Embryonic facial prominence (tissue), 1 donor: ENCODE measurements at regions not wholly inside any gene's neighbourhood (a gene's known extent, or its start where the extent isn't known, plus 50 kb on each side); places are given as distances from the start of the nearest gene placed in this dataset.
"Not testable (repeated sequence)": the region's sequence is repeated elsewhere in the genome, so short reads cannot be mapped to it uniquely, and the experiment has no call there.

Source experiments
- DNase-seq: peaks from one replicate; pipeline ENCODE4 v3.0.0-alpha.2; 2016; ENCODE audit errors: extremely low spot score

DNA sequence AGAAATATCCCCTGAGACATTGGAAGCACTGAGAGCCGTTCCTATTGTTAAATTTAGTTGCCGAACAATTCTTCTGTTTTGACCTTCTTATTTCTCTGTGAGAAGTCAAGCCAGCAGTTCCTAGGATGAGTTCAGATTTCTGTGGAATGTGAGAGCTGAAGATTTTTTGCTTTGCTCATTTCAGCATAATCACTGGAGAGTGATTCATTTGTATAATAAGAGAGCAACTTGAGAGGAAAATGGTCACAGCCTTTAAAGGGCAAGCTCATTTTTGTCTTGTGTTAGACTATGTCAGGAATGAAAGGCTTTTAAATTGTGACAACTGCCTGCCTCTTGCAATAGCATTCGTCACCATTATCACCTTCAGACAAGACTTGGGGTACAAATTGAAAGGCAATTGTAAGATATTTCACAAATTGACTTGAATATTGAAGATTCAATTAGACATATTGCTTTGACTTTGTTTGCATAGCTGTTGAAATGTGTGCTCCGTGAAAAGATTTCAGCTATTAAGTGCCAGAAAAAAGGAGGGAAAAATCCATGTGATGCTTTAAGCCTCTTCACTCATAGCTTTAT lies 900.0 kb upstream of the GOT2 start:
- DNase-seq: no peak

DNA sequence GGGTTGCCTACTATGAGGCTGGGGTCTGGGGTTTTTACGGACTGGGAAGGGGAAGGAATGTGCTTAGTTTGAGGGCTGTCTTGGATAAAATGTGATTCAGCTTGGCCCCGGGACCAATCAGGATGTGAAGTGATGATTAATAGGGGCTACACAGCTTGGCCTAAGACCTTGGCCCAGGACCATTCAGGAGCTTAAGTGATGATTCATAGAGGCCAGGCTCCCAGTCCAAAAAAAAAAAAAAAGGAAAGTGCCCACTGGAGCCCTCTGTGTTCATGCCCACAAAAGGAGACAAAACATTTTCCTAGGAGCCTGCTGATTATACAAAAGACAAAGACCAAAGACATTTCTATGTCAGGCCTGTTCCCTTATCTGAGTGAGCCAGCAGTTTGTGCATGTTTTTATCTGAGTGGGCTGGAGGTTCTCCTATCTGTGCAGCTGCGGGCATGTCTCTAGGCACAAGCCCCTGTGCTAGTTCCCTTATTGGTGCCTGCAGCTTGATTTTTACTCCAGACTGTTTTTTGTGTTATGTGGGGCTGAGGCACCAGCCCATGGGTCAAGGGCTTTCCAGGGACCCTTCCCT lies 898.2 kb upstream of the GOT2 start:
- no peak for DNase-seq

DNA sequence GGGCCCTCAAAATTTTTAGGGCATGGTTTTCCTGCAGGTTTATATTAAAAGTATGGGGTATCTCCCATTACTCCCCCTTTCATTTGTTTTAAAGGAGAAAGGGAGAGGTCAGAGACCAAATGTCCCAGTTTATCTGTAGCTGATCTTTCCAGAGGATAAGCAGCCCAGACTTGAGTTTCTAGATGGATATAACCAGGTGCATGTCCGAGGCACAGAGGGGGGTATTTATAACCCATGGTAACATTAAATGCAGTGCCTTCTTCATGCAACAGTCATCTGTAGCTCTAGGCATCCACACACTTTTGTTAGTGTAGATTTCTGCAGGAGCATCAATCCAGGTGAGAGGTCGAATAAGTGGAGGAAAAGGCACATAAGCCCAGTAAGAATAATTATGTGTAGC lies 890.3 kb upstream of the GOT2 start:
- not testable (repeated sequence) for DNase-seq

DNA sequence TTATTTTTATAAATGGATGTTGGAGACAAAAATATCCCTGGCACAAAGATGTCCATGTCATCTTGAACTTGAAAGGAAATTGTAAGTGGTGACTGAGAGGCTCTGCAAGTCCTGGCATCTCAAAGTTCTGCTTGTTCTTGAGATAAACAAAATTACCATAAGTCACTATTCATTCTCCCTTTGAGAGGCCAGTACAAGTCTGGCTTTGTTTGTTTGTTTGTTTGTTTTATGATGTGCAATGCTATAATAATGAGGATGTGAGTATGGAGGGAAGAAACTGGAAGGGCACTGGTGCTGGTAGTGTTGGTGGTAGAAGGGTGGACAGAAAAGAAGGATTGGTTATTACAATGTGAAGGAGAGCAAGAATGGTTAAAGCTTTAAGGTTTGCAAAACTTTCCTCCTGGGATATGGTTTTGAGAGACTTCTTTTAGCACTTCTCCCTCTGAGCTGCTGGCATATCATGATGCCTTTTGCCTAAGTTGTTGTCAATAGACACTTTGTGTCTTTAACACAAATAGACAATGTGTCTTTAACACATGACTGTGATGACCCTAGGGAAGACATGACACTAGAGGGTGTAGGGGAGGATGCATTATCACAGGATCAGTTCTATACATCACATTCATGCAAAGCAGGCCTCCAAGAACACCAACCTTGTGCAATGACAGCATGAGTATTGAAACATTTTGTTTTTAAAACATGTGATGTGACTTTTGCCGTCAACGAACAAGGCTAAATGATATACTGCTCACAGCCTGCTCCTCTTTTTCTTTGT lies 880.5 kb upstream of the GOT2 start:
- DNase-seq: no peak

DNA sequence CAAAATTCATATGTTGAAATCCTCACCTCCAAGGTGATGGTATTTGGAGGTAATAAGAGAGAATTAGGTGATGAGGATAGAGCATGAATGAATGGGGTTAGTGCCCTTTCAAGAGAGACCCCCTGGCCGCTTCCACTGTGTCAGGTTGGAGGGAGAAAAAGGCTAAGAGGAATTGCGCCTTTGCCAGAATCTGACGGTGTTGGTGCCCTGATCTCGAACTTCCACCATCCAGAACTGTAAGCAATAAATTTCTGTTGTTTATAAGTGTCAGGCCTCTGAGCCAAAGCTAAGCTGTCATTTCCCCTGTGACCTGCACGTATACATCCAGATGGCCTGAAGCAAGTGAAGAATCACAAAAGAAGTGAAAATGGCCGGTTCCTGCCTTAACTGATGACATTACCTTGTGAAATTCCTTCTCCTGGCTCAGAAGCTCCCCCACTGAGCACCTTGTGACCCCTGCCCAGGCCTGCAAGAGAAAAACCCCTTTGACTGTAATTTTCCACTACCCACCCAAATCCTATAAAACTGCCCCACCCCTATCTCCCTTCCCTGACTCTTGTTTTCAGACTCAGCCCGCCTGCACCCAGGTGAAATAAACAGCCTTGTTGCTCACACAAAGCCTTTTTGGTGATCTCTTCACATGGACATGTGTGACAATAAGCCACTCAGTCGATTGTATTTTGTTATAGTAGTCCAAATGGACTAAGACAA lies 878.9 kb upstream of the GOT2 start:
- DNase-seq: not testable (repeated sequence)

DNA sequence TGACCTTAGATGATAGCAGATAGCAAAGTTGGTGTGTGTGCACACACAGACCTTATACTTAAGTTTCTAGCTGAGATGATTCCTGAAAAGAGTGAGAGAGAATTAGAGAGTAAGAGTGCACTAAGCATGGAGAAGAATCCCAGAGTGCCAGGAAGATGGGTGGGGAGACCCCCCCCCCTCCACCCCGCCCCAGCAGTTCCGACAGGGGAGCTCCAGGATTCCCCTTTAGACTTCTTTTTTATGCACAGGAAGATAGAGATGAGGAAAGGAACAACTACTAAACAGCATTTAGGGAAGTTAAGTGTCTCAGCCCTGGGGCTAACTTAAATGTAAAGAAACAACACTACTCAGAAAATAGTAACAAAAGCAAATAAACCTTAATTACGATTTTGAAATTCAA lies 878.0 kb upstream of the GOT2 start:
- DNase-seq: no peak

DNA sequence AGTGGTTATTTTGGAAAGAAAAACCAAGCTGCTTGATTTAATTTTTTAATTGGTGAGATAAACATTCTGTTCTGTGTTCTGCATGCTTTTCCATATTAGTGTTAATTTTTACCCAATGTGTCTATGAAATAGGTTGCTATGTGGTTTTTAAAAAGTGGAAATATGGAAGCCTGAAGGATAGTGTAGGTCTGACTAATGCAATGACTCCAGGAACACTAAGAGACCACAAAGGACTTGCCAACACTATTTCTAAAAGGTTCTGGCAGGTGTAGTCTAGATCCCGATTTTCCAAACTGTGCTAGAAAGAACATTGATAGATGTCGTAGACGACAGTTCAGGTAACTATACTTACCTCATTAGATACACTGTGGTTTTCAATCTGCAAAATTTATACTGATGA lies 877.4 kb upstream of the GOT2 start:
- DNase-seq: no peak

DNA sequence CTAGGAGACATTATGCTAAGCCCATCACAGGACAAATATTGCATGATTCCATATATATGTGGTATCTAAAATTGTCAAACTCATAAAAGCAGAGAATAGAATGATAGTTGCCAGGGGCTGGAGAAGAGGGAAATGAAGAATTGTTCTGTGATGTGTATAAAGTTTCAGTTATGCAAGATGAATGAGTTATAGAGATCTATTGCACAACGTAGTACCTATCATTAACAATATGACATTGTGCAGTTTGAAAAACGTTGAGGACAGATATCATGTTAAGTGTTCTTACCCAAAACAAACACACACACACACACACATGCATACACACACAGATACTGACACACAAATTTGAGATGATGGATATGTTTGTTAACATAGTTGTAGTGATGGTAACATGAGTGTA lies 871.6 kb upstream of the GOT2 start:
- DNase-seq: no peak

DNA sequence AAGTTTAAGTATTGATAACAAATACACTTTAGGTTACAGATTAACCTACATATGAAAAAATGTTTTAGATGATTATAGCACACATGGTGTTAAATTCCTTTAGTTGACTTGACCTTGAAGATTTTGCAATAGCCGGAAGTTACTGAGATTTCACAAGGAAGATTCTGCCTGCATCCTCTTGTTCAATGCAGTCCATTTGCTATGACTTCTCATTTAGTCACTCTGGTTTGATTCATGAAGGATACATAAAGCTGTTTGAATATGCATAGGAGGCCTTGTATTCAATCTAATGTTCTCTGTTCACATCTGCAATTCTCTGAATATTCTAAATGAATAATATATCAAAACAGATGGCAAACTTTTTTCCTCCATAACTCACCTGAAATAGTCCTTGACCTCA lies 870.2 kb upstream of the GOT2 start:
- no peak for DNase-seq

DNA sequence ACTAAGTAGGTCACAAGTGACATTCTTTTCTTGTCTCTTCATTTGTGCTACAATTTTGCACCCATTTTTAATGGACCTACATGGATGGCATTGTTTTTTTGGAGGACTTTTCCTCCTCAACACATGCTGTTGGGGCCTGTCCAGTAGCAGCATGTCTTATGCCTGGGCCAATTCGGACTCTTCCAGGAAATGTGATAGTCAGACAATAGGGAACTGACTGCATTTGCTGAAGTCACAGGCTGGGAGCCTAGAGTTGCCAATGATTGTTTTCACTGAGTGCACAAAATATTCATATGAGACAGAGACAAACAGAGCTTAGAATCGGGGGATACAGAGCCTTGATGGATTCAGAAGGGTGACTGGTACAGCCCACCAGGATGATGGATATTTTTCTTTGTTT lies 867.3 kb upstream of the GOT2 start:
- DNase-seq: no peak

DNA sequence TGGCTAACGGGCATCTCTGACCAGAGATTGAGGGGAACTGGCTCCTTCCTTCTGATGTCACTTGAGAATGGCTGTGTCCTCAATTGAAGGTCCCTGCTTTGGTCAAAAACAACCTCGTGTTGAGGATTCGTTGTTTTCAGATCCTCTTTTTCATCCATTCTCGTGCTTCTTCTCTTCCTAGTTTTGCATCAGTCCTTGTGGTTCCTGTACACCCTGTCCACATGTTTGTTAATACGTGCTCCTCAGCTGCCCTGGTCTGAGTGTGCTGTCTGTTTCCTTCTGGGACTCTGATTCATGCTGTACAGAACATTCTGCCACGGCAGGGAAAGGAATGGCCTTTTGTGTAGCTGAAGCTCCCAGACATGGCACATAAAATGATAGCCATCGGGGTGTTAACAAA lies 863.2 kb upstream of the GOT2 start:
- DNase-seq: no peak

DNA sequence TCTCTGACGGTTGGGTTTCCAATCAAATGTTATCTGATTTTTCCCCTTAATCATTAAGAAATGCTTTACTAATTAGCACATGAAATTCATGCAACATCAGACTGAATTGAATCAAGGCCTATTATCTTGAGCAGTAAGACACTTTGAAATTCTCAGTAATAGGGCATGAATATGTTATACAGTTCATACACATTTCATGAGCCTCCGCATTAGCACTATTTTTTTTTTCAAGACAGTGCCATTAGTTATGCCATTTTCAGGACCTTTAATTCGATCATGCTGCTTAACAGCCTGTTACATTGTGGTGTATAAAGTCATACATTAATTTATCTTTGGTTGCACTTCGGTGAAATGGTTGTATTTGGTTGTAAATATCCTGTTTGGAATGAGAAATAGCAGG lies 862.6 kb upstream of the GOT2 start:
- DNase-seq: no peak

DNA sequence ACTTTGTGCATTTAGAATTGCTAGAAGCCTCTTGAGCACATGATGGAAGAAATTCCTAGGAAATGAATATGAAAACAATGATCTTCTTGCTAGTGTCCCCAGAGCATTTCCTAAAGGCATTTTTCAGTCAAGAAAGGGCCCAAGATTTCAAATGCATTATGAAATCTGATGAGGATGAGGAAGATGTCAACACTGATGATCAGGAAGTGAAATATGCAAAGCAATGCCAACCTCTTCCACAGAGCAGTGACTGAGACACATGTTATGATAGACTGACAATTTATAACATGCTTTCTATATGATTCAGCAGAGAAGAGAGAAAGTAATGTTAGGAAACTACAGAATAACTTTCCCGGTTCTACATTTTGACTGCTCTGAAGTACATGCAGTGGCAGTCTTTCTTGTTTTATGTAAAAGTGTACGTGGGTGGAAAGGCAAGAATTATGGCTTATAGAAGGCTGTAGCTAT lies 859.1 kb upstream of the GOT2 start:
- no peak for DNase-seq

DNA sequence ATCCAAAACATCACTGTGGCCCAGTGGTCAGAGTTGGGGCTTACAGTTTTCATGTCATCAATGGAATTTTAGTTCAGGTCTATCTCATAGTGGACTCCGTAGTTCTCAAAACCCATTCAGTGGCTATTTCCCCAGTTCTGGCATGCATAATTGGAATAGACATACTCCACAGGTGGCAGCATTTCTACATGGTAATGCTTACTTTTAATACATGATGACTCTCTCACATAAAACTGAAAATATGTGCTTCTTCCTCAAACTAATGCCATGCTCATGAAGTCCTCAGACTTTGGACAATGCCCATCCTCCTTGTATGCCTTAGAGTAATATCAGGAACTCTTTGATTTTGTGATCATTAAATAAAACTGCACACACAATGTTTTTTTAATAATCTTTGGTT lies 857.4 kb upstream of the GOT2 start:
- no peak for DNase-seq

DNA sequence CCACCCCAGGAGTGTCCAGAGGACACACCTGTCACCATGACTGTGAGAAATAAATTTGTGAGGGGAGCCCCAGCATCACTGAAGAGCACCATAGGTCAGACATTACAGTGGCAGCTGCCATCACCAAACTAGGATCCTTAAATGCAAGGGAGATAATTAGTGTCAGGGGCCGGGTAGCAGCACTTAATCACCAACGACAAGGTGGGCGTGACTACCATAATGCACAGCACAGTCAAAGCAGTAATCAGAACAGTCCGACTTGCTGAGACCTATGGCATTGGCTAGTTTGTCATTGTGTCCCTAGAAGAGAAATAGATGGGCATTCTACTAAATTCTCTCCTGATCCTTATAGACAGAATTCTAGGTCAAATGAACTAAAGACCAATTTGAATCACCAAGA lies 856.7 kb upstream of the GOT2 start:
- no peak for DNase-seq

DNA sequence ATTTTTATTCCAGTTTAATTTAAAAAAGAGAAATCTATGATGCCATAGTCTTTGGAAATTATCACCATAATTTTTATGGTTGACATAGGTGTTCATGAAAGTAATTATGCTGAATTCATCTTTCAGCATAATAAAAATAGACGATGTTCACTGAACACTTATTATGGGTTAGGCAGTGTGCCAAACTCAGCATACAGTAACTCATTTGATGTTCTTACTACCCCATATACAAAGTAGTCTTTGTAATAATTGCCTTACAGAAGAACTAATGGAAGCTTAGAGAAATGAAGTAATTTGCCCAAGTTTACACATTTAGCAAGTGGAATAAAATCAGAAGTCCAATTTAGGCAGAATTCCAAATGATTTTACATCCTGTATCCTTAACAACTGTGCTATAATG lies 852.2 kb upstream of the GOT2 start:
- DNase-seq: no peak

DNA sequence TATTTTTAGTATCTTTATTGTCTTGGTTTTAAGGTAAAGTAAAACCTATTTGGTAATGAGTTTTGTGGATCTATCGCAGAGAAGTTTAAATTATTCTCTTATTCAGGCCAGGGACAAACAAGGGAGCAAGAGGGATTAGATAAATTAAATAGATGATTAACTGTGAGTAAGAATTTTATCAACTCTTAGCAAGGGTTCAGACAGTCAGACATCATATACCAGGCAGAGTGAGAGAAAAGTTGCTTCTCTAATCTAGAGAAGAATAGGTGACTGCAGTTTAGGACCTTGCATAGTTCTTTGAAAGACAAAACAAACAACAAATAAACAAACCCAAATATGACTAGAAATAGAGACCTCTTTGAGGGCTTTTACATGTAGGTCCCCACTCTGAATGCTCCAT lies 840.2 kb upstream of the GOT2 start:
- DNase-seq: no peak

DNA sequence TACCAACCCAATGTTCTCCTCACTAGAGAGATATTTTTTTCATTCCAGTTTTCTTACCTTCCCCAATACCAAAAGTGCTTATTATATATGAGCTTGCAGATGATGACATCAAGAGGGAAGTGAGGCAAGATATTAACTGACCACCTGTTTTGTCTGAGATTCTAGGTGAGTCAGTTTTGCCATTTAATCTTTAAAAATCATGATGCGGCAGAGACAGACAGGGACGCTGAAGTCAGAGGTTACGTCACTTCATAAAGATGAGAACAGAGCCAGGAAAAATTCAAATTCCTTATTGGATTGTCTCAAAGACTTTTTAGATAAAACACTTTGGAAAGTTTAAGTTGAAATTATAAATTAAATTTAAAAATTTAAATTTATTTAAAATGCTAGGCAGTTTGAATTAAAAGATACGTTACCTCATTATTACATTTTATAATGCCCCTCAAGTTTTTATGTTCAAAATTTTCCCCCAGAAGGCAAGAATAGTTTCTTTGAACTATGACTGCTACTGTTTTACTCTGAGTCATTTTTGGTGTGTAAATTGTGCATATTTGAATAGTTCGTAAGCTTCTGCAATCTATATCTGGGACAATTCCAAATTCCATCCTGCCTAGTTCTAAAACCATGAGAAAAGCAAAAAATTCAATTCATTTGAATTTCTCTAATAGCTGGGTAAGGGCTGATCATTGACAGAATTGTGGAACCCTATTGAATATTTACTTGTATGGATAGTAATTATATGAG lies 839.6 kb upstream of the GOT2 start:
- no peak for DNase-seq

DNA sequence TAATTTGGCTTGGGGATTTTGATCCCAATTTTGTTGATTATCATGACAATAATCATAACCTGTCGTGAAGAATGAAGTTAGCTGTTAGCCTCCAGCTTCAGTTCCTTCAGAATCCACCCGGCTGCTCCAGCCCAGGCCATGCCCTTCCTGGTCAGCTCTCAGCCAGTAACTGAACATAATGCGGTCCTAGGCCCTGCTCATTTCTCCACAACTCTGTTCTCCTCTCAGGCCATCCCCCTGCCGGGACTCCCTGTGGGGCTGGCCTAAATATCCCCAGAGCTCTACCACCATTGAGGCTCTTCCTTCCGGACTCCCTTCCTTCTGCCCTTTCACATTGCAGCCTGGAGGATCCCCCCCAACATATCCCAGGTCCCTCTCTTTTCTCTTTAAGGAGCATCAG lies 833.4 kb upstream of the GOT2 start:
- no peak for DNase-seq

DNA sequence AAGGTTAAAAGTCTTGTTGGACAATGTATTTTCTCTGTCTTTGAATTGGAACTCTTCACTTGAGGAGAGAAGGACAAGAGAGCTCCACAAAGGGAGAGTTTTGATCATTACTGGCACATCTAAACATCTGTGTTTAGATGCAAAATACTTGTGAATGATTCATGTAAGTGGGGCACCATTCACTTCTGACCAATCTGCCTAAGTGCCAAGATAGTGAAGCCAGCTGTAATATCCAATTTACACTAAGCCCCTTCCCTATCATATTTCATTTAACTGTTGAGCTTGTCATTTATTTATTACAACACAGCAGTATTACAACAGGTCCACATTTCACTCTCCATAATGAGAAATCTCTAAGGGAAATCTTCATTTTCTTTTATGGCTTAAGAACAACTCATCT lies 832.3 kb upstream of the GOT2 start:
- DNase-seq: no peak

DNA sequence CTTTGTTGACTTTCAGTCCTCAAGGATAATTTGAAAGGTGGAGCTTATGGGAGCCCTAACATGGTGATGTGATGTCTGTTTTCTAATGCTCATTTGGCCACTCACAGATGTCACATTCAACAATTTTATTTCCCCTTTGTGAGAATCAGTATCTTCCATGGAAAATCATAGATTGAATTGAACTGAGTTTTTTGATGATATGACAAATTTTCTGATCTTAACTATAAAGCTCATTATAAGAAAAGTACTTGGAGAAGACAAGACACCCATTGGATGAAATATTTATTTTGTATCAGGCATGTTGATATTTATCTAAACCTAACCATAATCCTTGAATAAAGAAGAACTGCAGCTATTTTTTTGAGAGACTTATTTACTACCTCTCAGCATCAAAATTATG lies 824.6 kb upstream of the GOT2 start:
- no peak for DNase-seq

DNA sequence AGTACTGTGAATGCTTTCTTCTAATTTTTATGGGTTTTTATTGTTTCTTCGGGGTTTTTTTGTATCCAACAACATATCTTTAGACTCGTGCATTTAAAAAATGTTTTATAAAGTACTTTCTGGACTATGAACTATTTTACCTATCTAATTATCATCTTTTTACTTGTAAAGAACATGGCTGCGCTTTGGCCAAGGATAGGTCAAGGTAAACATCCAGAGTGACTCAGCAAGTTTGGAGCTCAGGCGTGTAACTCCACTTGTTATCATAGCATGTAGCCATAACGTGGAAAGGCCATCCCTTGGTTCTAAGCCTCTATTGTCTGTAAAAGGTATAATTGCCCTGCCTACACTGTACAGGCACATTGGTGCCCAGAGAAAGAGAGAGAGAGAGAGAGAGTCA lies 818.0 kb upstream of the GOT2 start:
- DNase-seq: no peak
